ENCODE measurements at regions not wholly inside any gene's neighbourhood (a gene's known extent, or its start where the extent isn't known, plus 50 kb on each side); places are given as distances from the start of the nearest gene placed in this dataset.

- Histone ChIP-seq H2AFZ (ENCODE audit: control insufficient read depth, low read length) (no peak overlapping the region), H3K9me3 (ENCODE audit: control insufficient read depth, low read depth, low read length) (no peaks in the 10 kb centered on the region), H3K9ac (ENCODE audit: control insufficient read depth, extremely low read depth, insufficient read depth, low read length) (no peak overlapping the region), H3K27me3 (ENCODE audit: control insufficient read depth, extremely low read depth, insufficient read depth, low read length) (no peaks in the 10 kb centered on the region), H3K4me1 (ENCODE audit: control insufficient read depth, extremely low read depth, insufficient read depth, low read length) (no peaks in the 10 kb centered on the region), H3K4me2 (ENCODE audit: control insufficient read depth, extremely low read depth, insufficient read depth, low read depth, low read length) (no peak overlapping the region), H3K27ac (ENCODE audit: control insufficient read depth, insufficient read depth, low read length) (no peak overlapping the region), H3K9me1 (ENCODE audit: control insufficient read depth, extremely low read depth, insufficient read depth, low read length) (no peaks in the 10 kb centered on the region), H3K79me2 (ENCODE audit: control insufficient read depth, insufficient read depth, low read length) (no peaks in the 10 kb centered on the region), H4K20me1 (ENCODE audit: control insufficient read depth, extremely low read depth, insufficient read depth, low read length) (no peaks in the 10 kb centered on the region), H3K4me3 (ENCODE audit: control insufficient read depth in 2 of 3, extremely low read depth in 1 of 3, insufficient read depth in 2 of 3, low read depth in 1 of 3, low read length in 3 of 3) (no peak overlapping the region), H3K36me3 (ENCODE audit: control insufficient read depth in 2 of 2, extremely low read depth in 1 of 2, insufficient read depth in 2 of 2, low read length in 2 of 2) (no peaks in the 10 kb centered on the region)
- dilution Hi-C loops (cut with MboI; ENCODE audit: extremely low pct_ligation_motif_present, low sequenced_read_pairs), result loop anchor here (25.0 kb wide), 1 partner anchor 110 kb away; no protein-coding TSS in a partner anchor
- no peak for TF ChIP-seq EZH2 (IDR thresholded peaks at IDR 0.05; ENCODE audit: low read length)
- TF ChIP-seq CTCF (optimal IDR thresholded peaks at IDR 0.05 in 1 of 3, IDR thresholded peaks at IDR 0.05 in 1 of 3, conservative IDR thresholded peaks at IDR 0.05 in 1 of 3; ENCODE audit: extremely low read depth in 1 of 3, insufficient read depth in 2 of 3, low read length in 3 of 3), result no peak
- no peak for FAIRE-seq
- DNase-seq (ENCODE audit: low read depth, low spot score), result no peak
Observed at GRCh38 chr3:159127021-159127392, 325.2 kb downstream of the MFSD1 start.

- no peaks in the 10 kb centered on the region for H3K36me3 ChIP-seq (ENCODE audit: control insufficient read depth in 2 of 2, extremely low read depth in 1 of 2, insufficient read depth in 2 of 2, low read length in 2 of 2)
- FAIRE-seq (no peak), DNase-seq (ENCODE audit: low read depth, low spot score) (no peak)
- no peak overlapping the region for H3K27ac ChIP-seq (ENCODE audit: control insufficient read depth, insufficient read depth, low read length)
- no peaks in the 10 kb centered on the region for H3K4me1 ChIP-seq (ENCODE audit: control insufficient read depth, extremely low read depth, insufficient read depth, low read length)
- H4K20me1 ChIP-seq (ENCODE audit: control insufficient read depth, extremely low read depth, insufficient read depth, low read length), result no peaks in the 10 kb centered on the region
- no peaks in the 10 kb centered on the region for H3K9me1 ChIP-seq (ENCODE audit: control insufficient read depth, extremely low read depth, insufficient read depth, low read length)
- H3K4me3 ChIP-seq (ENCODE audit: control insufficient read depth in 2 of 3, extremely low read depth in 1 of 3, insufficient read depth in 2 of 3, low read depth in 1 of 3, low read length in 3 of 3), result no peak overlapping the region
- dilution Hi-C loops (cut with MboI; ENCODE audit: extremely low pct_ligation_motif_present, low sequenced_read_pairs), result loop anchor here (25.0 kb wide), 1 partner anchor 109 kb away; no protein-coding TSS in a partner anchor
- H3K9me3 ChIP-seq (ENCODE audit: control insufficient read depth, low read depth, low read length), result no peaks in the 10 kb centered on the region
- no peaks in the 10 kb centered on the region for H3K27me3 ChIP-seq (ENCODE audit: control insufficient read depth, extremely low read depth, insufficient read depth, low read length)
- H3K9ac ChIP-seq (ENCODE audit: control insufficient read depth, extremely low read depth, insufficient read depth, low read length), result no peak overlapping the region
- no peak overlapping the region for H3K4me2 ChIP-seq (ENCODE audit: control insufficient read depth, extremely low read depth, insufficient read depth, low read depth, low read length)
- TF ChIP-seq CTCF (optimal IDR thresholded peaks at IDR 0.05 in 1 of 3, IDR thresholded peaks at IDR 0.05 in 1 of 3, conservative IDR thresholded peaks at IDR 0.05 in 1 of 3; ENCODE audit: extremely low read depth in 1 of 3, insufficient read depth in 2 of 3, low read length in 3 of 3) (no peak), EZH2 (IDR thresholded peaks at IDR 0.05; ENCODE audit: low read length) (no peak)
- no peak overlapping the region for H2AFZ ChIP-seq (ENCODE audit: control insufficient read depth, low read length)
- H3K79me2 ChIP-seq (ENCODE audit: control insufficient read depth, insufficient read depth, low read length), result no peaks in the 10 kb centered on the region
Observed at GRCh38 chr3:159128628-159129027, 326.8 kb downstream of the MFSD1 start.
